Memory B cell (primary cell): ENCODE measurements at regions not wholly inside any gene's neighbourhood (a gene's known extent, or its start where the extent isn't known, plus 50 kb on each side); places are given as distances from the start of the nearest gene placed in this dataset.

Source experiments
- ATAC-seq: fragments of 150-1000 bp; cut with Tn5 transposase; 2 replicates; pipeline ENCODE4 v1.10.0; 2021; ENCODE audit warnings: low read depth, mild to moderate bottlenecking, moderate library complexity
- DNase-seq, 2 donors: peaks; one replicate each; pipeline ENCODE4 v3.0.0; 2022; ENCODE audit warnings: low spot score in 2 of 2
- H3K27ac Mint-ChIP-seq: one replicate; pipeline ENCODE4 v1.8.0; 2022; ENCODE audit warnings: mild to moderate bottlenecking, moderate library complexity, mixed read lengths
- H3K27me3 Mint-ChIP-seq: one replicate; pipeline ENCODE4 v1.8.0; 2022; ENCODE audit warnings: mixed read lengths
- H3K36me3 Mint-ChIP-seq: one replicate; pipeline ENCODE4 v1.8.0; 2022; ENCODE audit warnings: mild to moderate bottlenecking, mixed read lengths
- H3K4me1 Mint-ChIP-seq: one replicate; pipeline ENCODE4 v1.8.0; 2022; ENCODE audit warnings: mixed read lengths
- H3K4me3 Mint-ChIP-seq: one replicate; pipeline ENCODE4 v1.8.0; 2022; ENCODE audit warnings: mild to moderate bottlenecking, moderate library complexity, mixed read lengths
- H3K9me3 Mint-ChIP-seq: one replicate; pipeline ENCODE4 v1.8.0; 2022; ENCODE audit warnings: mixed read lengths

DNA sequence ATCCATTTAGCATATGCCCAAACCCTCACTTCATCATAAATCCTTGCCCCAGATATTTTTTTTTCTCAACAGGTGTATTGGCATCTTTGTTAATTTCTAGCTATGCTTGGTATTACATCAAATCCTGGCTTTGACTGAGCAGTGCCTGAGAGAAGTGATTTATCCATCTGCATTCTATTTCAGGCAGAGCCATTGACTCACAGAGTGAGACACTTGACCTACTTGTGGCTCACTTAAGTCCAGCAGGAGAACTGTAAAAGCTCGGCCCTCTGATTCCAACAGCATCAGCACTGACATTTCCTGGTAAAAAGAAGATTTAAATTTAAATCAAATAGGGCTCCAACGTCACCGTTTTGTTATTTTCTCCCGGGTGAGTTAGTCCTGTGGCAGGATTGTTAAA lies 93.4 kb downstream of the PLK2 start:
- no peaks in the 10 kb centered on the region for H3K9me3 Mint-ChIP-seq

DNA sequence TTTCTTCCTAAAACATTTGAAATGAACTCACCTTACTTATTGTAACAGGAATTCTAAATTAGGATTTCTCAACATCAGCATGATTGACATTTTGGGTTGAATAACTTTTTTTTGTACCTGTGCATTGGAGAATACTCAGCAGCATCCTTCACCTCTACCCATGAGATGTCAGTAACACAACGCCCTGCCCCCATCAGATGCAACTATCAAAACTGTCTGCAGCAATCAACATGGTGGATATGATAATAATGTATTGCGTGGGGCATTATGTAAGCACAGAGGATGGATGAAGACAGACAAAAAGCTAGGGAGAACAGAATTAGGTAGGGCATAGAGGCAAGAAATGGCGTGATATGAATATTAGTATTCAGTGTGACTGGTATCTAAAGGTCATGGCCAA lies 94.1 kb downstream of the PLK2 start:
- no peaks in the 10 kb centered on the region for H3K27me3 Mint-ChIP-seq
- DNase-seq (no peak), ATAC-seq (no peak)
- no peaks in the 10 kb centered on the region for H3K9me3 Mint-ChIP-seq
- no peak overlapping the region for H3K4me3 Mint-ChIP-seq
- no peaks in the 10 kb centered on the region for H3K4me1 Mint-ChIP-seq
- H3K36me3 Mint-ChIP-seq = no peaks in the 10 kb centered on the region
- H3K27ac Mint-ChIP-seq = no peak overlapping the region

More for the DNA sequence above, 93.4 kb downstream of the PLK2 start:
- Mint-ChIP-seq H3K27ac (no peak overlapping the region), H3K4me3 (no peak overlapping the region), H3K4me1 (no peaks in the 10 kb centered on the region), H3K36me3 (no peaks in the 10 kb centered on the region), H3K27me3 (no peaks in the 10 kb centered on the region)
- DNase-seq (no peak), ATAC-seq (no peak)

DNA sequence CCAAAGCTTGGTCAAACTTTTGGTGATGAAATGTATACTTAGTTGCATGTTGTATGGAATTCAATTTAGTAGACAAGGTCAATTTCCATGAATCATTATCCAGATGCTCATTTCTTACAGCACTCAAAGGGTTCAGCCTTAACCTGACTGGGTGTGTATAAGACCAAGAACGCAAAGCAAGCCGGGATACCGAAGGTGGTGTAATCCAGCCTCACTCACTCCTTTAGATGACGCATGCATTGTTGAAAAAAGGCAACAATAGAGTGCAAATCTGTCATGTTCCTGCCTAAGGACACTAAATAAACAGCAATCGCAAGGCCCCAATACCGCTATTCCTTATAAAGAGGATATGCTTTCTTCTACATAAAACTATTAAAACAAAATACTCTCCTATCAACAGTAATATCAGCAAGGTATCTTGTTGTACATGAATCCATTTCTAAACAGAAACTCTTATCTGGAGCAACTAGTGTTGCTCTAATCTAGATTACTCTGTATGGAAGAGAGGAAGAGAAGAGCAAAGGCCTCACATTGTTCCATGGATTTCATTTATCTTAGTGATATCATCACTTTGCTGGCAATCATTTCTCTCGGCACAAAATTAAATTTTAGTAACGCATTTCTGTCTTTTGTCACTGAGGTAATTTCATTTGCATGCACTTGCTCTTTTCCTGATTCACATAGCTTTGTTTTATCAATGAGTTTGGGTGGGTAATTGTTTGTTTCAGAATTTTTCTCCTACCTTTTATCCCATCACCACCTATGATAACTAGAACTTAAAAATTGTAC lies 96.2 kb downstream of the PLK2 start:
- H3K4me1 Mint-ChIP-seq = no peaks in the 10 kb centered on the region
- H3K36me3 Mint-ChIP-seq = no peaks in the 10 kb centered on the region
- no peak overlapping the region for H3K4me3 Mint-ChIP-seq
- no peaks in the 10 kb centered on the region for H3K27me3 Mint-ChIP-seq
- H3K9me3 Mint-ChIP-seq = no peaks in the 10 kb centered on the region
- H3K27ac Mint-ChIP-seq = no peak overlapping the region
- no peak for DNase-seq
- no peak for ATAC-seq

DNA sequence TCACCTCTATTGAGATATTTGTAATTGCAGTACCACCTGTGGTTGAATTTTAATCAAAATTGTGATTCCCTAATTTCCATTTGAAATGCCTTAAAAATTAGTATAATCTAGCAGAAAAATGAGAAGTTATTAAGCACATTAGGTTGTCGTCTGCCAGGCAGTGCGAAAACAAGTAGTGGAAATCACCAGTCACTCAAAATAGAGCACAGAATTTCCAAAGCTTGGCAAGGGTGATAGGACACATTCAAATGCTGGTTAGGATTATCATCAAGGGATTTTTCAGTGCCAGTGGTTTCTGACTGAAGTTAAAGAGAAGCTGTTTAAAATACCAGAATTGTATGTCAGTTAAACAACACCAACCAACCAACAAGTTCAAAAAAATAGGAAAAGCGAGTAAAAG lies 97.8 kb downstream of the PLK2 start:
- Mint-ChIP-seq H3K27me3 (peaks cover 3% of the 10 kb centered on the region), H3K9me3 (no peaks in the 10 kb centered on the region), H3K27ac (no peak overlapping the region), H3K36me3 (no peaks in the 10 kb centered on the region), H3K4me3 (no peak overlapping the region), H3K4me1 (no peaks in the 10 kb centered on the region)
- no peak for ATAC-seq
- DNase-seq = no peak

DNA sequence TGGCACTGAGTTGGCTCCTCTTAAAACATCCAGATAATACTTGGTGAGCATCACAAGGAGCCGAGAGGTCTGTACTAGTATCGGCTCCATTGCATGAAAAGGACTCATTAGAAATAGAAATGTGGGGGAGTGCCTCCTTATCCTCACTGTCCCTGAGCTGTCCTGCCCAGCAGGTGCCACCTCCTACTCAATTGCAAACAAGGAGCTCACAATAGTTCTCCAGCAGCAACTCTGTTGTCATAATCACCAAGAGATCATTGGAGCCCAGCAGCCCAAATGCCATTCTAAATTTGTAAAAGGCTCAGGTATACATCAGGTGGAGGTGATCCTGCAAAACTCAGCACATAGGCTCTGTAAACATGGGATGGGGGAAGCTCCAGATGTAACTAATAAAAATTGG lies 99.1 kb downstream of the PLK2 start:
- no peaks in the 10 kb centered on the region for H3K36me3 Mint-ChIP-seq
- H3K27me3 Mint-ChIP-seq = peaks cover 3% of the 10 kb centered on the region
- ATAC-seq (no peak), DNase-seq (no peak)
- no peaks in the 10 kb centered on the region for H3K9me3 Mint-ChIP-seq
- no peak overlapping the region for H3K4me3 Mint-ChIP-seq
- no peak overlapping the region for H3K27ac Mint-ChIP-seq
- no peaks in the 10 kb centered on the region for H3K4me1 Mint-ChIP-seq

DNA sequence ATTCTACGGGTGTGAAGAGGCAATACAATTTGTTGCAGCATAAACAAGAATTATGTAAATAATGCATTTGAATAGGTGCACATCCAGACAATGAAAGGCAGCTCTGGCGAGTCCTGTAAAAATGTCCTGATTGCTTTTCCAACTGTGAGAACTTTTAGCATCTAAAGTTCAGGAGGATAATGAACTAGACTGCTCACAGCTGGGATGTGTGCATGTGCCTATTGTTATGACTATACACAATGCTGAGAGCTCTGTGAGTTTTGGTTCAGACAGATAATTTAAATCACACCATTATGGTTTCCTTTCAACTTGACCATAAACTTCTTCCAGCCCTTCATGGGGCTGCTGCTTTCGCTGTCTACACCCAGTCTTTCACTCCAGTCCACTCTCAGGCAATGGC lies 99.9 kb downstream of the PLK2 start:
- H3K4me3 Mint-ChIP-seq = no peak overlapping the region
- no peak overlapping the region for H3K27ac Mint-ChIP-seq
- H3K36me3 Mint-ChIP-seq = no peaks in the 10 kb centered on the region
- ATAC-seq (no peak), DNase-seq (no peak)
- H3K27me3 Mint-ChIP-seq = peaks cover 3% of the 10 kb centered on the region
- no peaks in the 10 kb centered on the region for H3K4me1 Mint-ChIP-seq
- H3K9me3 Mint-ChIP-seq = no peaks in the 10 kb centered on the region

DNA sequence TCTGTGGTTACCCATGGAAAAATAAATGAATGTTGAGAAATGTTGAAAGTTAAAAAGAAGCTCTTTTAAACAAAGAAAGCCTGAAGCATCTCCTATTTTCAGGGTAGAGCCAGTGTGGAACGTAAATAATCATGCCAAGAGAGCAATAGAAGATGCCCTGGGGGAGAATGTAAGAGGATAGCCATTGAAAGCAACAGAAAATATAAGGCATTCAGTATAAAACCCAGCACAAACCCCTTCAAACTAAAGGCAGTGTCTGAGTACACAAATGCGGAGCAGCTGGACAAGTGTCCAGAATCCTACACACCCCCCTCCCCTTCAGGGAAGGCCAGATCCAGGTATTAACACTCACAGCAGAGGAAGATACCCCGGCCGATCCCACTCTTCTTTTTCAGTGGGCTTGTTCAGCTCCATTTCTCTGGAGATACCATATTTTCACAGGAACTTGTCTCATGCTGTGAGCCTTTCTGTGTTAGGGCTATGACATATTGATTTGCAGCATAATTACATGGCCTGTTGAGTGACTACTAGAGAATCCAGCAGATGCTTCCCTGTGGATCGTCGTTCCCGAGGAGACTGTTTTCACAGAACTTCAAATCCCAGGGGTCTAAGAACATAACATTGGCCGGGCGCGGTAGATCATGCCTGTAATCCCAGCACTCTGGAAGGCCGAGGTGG lies 101.2 kb downstream of the PLK2 start:
- Mint-ChIP-seq H3K9me3 (no peaks in the 10 kb centered on the region), H3K36me3 (no peaks in the 10 kb centered on the region), H3K4me3 (no peak overlapping the region), H3K4me1 (no peaks in the 10 kb centered on the region), H3K27ac (no peak overlapping the region), H3K27me3 (peaks cover 3% of the 10 kb centered on the region)
- no peak for DNase-seq
- no peak for ATAC-seq

DNA sequence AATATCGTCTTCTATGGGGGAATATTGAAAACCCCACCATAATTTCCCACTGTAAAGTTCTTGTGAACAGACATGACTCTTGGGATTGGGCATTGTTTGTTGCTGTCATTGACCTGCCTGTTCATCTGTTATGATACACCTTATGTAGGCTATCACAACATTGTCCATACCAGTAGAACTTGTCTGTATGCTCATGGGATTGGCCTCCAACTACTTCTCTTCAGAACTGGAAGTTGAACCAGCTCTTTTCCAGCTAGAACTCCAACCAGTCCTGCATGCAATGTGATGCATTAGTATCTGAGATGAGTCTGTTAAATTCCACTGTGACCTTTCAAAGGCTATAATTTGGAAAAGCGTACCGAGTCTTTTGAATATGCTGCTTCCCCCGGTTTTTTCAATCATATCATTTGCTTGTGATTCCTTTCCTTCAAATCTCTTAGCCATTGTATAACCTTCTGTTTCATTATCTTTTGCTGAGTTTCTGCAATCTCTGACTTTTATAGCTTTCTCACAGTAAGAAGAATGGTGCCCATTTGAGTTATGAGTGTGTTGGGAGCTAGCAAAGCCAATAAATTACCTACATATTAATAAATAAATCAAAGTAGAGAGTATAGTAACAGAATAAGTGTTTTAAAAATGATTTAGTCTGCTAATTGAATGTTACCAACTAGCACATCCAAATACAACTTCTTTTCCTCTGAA lies 101.9 kb downstream of the PLK2 start:
- Mint-ChIP-seq H3K9me3 (no peaks in the 10 kb centered on the region), H3K36me3 (no peaks in the 10 kb centered on the region), H3K4me1 (no peaks in the 10 kb centered on the region), H3K4me3 (no peak overlapping the region), H3K27me3 (peaks cover 3% of the 10 kb centered on the region), H3K27ac (no peak overlapping the region)
- DNase-seq = no peak
- ATAC-seq = no peak

DNA sequence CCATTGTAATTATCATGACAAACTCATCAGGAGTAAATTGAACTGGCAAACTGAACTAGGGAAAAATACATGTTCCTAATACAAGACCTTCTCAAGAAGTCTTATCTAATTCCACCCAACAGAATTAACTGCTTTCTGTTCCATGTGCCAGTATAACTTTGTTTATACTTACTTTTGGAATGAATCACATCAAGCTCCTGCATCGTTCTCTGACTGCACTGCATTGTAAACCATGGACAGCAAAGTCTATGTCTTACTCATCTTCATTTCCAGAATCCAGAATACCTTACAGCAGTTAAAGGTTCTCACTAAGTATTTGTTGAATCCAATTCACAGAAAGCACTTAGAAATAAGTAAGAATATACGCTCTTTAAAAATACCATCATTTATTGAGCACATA lies 102.8 kb downstream of the PLK2 start:
- H3K4me3 Mint-ChIP-seq = no peak overlapping the region

DNA sequence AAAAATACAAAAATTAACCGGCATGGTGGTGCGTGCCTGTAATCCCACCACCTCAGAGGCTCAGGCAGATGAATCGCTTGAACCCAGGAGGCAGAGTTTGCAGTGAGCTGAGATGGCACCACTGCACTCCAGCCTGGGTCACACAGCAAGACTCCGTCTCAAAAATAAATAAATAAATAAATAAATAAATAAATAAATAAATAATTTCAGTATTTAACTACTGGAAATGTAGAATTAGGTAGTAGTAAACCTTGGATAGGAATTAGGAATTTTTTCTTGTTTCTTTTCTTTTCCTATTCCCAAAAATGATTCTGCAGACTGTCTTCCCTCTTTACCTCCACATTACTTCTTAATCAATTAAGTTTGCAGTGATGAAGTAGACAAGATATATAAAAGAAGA lies 103.2 kb downstream of the PLK2 start:
- no peak overlapping the region for H3K4me3 Mint-ChIP-seq
- no peaks in the 10 kb centered on the region for H3K4me1 Mint-ChIP-seq
- ATAC-seq = no peak
- H3K27ac Mint-ChIP-seq = no peak overlapping the region
- no peaks in the 10 kb centered on the region for H3K9me3 Mint-ChIP-seq
- DNase-seq = no peak
- no peaks in the 10 kb centered on the region for H3K36me3 Mint-ChIP-seq
- peaks cover 3% of the 10 kb centered on the region for H3K27me3 Mint-ChIP-seq

More for the DNA sequence above, 102.8 kb downstream of the PLK2 start:
- ATAC-seq (no peak), DNase-seq (no peak)
- no peaks in the 10 kb centered on the region for H3K36me3 Mint-ChIP-seq
- no peak overlapping the region for H3K27ac Mint-ChIP-seq
- no peaks in the 10 kb centered on the region for H3K9me3 Mint-ChIP-seq
- peaks cover 3% of the 10 kb centered on the region for H3K27me3 Mint-ChIP-seq
- H3K4me1 Mint-ChIP-seq = no peaks in the 10 kb centered on the region

DNA sequence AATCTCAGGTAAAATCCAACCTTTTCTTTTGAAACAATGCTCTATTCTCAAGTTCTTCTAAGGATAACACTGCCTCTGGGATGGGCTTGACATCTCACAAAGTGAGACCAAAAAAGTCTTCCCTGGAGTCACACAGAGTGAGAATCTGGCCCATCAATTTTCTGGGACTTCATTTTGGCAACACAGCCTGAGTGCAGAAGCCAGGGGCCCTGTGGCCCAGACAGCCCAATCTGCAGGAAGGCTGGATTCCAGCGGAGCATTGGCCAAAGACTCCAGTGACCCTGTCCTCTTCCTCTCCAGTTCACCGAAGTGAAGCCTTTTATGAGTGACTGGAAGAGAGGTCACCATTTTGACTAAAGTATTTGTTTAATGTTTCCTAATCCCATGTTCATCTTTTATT lies 105.1 kb downstream of the PLK2 start:
- no peaks in the 10 kb centered on the region for H3K36me3 Mint-ChIP-seq
- H3K4me3 Mint-ChIP-seq = no peak overlapping the region
- no peaks in the 10 kb centered on the region for H3K4me1 Mint-ChIP-seq
- H3K27me3 Mint-ChIP-seq = peaks cover 3% of the 10 kb centered on the region
- H3K9me3 Mint-ChIP-seq = no peaks in the 10 kb centered on the region
- DNase-seq = no peak
- H3K27ac Mint-ChIP-seq = no peak overlapping the region
- no peak for ATAC-seq

DNA sequence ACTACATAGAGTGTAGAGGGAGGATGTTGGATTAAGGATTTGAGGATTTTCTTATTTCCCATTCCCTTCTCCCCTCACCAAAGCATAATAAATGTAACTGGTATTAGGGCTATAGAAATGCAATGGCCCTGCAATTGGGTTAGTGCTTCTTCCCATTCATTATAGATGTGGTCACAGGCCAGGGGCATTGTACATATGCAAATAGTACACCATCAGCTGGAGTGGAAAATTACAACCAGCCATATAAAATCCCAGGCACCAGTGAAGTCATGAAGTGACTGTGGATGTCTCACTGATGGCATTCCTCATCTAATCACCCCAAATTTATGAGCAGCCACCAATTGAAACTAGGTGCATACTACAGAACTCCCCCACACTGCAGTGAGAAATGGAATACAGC lies 105.9 kb downstream of the PLK2 start:
- Mint-ChIP-seq H3K4me3 (no peak overlapping the region), H3K36me3 (no peaks in the 10 kb centered on the region), H3K27me3 (peaks cover 3% of the 10 kb centered on the region), H3K27ac (no peak overlapping the region), H3K9me3 (no peaks in the 10 kb centered on the region), H3K4me1 (no peaks in the 10 kb centered on the region)
- ATAC-seq = no peak
- DNase-seq = no peak

DNA sequence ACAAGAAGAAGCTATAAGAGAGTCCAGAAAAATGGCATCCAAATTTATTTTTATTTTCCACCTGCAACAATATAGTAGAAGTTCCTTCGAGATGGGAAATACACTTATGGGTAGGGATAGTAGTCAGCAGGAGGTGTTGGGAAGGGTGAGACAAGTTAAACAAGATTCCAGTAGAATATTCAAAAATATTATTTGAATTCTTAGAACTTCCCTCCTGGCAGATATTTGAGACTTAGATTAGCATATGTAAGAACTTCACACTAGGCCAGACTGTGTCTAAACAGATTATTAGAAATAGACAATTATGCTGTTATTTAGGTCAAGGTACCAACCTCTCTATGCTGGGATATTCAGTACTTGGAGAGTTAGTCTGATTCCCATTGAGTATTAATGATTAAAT lies 108.7 kb downstream of the PLK2 start:
- no peaks in the 10 kb centered on the region for H3K4me1 Mint-ChIP-seq
- DNase-seq = no peak
- ATAC-seq = no peak
- no peak overlapping the region for H3K27ac Mint-ChIP-seq
- H3K4me3 Mint-ChIP-seq = no peak overlapping the region
- no peaks in the 10 kb centered on the region for H3K9me3 Mint-ChIP-seq
- no peaks in the 10 kb centered on the region for H3K27me3 Mint-ChIP-seq
- H3K36me3 Mint-ChIP-seq = no peaks in the 10 kb centered on the region

DNA sequence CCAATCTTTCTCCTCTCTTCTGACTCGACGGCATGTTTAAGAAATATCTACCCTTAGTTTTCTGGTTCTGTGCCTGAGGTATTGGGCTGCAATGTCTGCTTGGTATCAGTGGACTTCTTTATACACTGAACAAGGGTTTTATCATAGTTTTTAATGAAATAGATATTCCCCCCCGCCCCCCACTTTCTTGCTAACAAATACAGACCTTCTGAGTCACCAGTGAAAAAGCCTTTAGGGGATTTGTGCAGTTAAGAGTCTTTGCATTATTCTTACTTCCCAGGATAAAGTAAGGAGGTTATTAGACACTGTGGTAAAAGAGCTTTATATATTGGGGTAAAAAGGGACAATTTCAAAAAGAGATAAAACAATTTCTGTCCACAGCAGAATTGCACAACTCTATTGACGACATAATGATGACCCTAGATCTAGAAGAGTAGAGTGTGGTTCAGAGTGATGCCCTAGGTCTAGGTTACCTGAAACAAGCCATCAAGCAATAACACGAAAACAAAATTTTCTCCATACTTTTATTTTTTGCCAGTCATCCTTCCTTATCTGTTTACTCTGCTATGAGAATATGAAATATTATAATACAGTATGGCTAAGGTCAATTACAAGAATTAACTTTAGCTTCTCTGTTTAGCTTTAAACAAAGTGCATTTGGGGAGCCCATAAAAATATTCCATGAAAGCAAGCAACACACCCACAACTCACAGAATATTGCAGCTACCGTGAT lies 110.7 kb downstream of the PLK2 start:
- Mint-ChIP-seq H3K27ac (no peak overlapping the region), H3K27me3 (no peaks in the 10 kb centered on the region), H3K4me3 (no peak overlapping the region), H3K4me1 (no peaks in the 10 kb centered on the region), H3K36me3 (no peaks in the 10 kb centered on the region), H3K9me3 (no peaks in the 10 kb centered on the region)
- DNase-seq (no peak), ATAC-seq (no peak)
